ENCODE measurements at regions not wholly inside any gene's neighbourhood (a gene's known extent, or its start where the extent isn't known, plus 50 kb on each side); places are given as distances from the start of the nearest gene placed in this dataset.

DNA sequence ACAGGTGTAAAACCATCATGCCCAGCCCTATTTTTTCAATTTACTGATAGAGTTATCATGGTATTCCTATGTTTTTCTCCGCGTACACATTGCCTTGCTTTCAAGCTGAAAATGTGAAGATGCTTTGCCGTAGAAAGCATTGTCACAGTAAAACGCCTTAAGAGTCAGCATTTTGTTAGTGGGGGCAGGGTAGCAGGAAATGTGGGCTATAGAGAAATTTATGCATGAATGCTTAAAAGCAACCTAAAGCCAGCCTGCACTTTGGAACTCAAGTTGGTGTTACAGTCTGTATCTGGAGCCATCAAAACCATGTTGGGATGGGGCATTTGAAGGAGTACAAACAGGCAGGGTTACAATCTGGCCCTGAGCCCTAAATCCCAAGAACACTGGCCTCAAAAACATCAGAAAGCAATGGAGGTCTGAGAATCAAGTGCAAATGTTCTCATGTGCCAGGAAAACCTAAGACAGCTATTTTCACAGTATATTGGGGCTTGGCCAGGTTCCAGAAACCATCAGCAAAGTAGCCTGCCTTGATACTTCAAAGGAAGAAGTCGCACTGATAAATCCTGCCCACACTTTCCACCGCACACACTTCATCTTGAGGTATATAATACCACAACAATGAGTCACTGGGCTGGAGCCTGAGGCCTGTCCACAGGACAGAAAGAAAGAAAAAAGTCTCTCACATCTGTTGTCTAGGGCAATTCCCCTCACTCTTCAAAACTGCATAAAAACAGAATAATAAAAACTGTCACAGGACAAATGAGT is 313.8 kb downstream of the ENC1 start:
- H2AFZ ChIP-seq (ENCODE audit: low read depth, low read length), result no peak overlapping the region
- no peak overlapping the region for H3K4me2 ChIP-seq (ENCODE audit: low read length)
- no peaks in the 10 kb centered on the region for H3F3A ChIP-seq (ENCODE audit: insufficient read depth, low read length, poor library complexity, severe bottlenecking)
- H3K9me3 ChIP-seq (ENCODE audit: low read length), result no peaks in the 10 kb centered on the region
- H3K79me2 ChIP-seq (replicated peaks; ENCODE audit: insufficient read depth, low read length), result no peaks in the 10 kb centered on the region
- TF ChIP-seq, protein P1, sequence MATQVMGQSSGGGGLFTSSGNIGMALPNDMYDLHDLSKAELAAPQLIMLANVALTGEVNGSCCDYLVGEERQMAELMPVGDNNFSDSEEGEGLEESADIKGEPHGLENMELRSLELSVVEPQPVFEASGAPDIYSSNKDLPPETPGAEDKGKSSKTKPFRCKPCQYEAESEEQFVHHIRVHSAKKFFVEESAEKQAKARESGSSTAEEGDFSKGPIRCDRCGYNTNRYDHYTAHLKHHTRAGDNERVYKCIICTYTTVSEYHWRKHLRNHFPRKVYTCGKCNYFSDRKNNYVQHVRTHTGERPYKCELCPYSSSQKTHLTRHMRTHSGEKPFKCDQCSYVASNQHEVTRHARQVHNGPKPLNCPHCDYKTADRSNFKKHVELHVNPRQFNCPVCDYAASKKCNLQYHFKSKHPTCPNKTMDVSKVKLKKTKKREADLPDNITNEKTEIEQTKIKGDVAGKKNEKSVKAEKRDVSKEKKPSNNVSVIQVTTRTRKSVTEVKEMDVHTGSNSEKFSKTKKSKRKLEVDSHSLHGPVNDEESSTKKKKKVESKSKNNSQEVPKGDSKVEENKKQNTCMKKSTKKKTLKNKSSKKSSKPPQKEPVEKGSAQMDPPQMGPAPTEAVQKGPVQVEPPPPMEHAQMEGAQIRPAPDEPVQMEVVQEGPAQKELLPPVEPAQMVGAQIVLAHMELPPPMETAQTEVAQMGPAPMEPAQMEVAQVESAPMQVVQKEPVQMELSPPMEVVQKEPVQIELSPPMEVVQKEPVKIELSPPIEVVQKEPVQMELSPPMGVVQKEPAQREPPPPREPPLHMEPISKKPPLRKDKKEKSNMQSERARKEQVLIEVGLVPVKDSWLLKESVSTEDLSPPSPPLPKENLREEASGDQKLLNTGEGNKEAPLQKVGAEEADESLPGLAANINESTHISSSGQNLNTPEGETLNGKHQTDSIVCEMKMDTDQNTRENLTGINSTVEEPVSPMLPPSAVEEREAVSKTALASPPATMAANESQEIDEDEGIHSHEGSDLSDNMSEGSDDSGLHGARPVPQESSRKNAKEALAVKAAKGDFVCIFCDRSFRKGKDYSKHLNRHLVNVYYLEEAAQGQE (IDR thresholded peaks at IDR 0.05; ENCODE audit: borderline replicate concordance), result no peak
- TF ChIP-seq EZH2 (IDR thresholded peaks at IDR 0.05; ENCODE audit: borderline replicate concordance, insufficient read depth, low read length, poor library complexity, severe bottlenecking), result no peak
- TF ChIP-seq, protein P2, sequence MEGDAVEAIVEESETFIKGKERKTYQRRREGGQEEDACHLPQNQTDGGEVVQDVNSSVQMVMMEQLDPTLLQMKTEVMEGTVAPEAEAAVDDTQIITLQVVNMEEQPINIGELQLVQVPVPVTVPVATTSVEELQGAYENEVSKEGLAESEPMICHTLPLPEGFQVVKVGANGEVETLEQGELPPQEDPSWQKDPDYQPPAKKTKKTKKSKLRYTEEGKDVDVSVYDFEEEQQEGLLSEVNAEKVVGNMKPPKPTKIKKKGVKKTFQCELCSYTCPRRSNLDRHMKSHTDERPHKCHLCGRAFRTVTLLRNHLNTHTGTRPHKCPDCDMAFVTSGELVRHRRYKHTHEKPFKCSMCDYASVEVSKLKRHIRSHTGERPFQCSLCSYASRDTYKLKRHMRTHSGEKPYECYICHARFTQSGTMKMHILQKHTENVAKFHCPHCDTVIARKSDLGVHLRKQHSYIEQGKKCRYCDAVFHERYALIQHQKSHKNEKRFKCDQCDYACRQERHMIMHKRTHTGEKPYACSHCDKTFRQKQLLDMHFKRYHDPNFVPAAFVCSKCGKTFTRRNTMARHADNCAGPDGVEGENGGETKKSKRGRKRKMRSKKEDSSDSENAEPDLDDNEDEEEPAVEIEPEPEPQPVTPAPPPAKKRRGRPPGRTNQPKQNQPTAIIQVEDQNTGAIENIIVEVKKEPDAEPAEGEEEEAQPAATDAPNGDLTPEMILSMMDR (IDR thresholded peaks at IDR 0.05; ENCODE audit: poor library complexity, severe bottlenecking), result no peak
- TF ChIP-seq TAF1 (IDR thresholded peaks at IDR 0.05; ENCODE audit: low read depth), result no peak
- H4K20me1 ChIP-seq (ENCODE audit: insufficient read depth), result no peaks in the 10 kb centered on the region
- no peak overlapping the region for H3K4me3 ChIP-seq (ENCODE audit: low read length)
- H3K27me3 ChIP-seq (ENCODE audit: insufficient read depth, low read depth, low read length), result no peaks in the 10 kb centered on the region
- H3K36me3 ChIP-seq (ENCODE audit: insufficient read depth, low read length), result no peaks in the 10 kb centered on the region
- H3K27ac ChIP-seq (ENCODE audit: low read length), result no peak overlapping the region
- no peak overlapping the region for H3K9ac ChIP-seq (ENCODE audit: low read length)
- no peaks in the 10 kb centered on the region for H3K9me2 ChIP-seq (ENCODE audit: insufficient read depth, low read length)

- H3K27ac ChIP-seq (ENCODE audit: low read length), result no peak overlapping the region
- H4K20me1 ChIP-seq (ENCODE audit: insufficient read depth), result no peaks in the 10 kb centered on the region
- H3K9me3 ChIP-seq (ENCODE audit: low read length), result no peaks in the 10 kb centered on the region
- no peaks in the 10 kb centered on the region for H3K36me3 ChIP-seq (ENCODE audit: insufficient read depth, low read length)
- no peak overlapping the region for H3K9ac ChIP-seq (ENCODE audit: low read length)
- H3K27me3 ChIP-seq (ENCODE audit: insufficient read depth, low read depth, low read length), result no peaks in the 10 kb centered on the region
- TF ChIP-seq, protein P1 (IDR thresholded peaks at IDR 0.05; ENCODE audit: borderline replicate concordance), result no peak
- TF ChIP-seq RAD21 (conservative IDR thresholded peaks at IDR 0.05) (no peak), POLR2AphosphoS5 (IDR thresholded peaks at IDR 0.05) (no peak), MXI1 (conservative IDR thresholded peaks at IDR 0.05; ENCODE audit: poor library complexity, severe bottlenecking) (no peak), SMC3 (conservative IDR thresholded peaks at IDR 0.05; ENCODE audit: poor library complexity) (no peak), TAF1 (IDR thresholded peaks at IDR 0.05; ENCODE audit: low read depth) (no peak), EZH2 (IDR thresholded peaks at IDR 0.05; ENCODE audit: borderline replicate concordance, insufficient read depth, low read length, poor library complexity, severe bottlenecking) (no peak), EP300 (conservative IDR thresholded peaks at IDR 0.05; ENCODE audit: poor library complexity, severe bottlenecking) (no peak)
- TF ChIP-seq, protein P2 (IDR thresholded peaks at IDR 0.05; ENCODE audit: poor library complexity, severe bottlenecking), result no peak
- no peaks in the 10 kb centered on the region for H3K79me2 ChIP-seq (replicated peaks; ENCODE audit: insufficient read depth, low read length)
- no peak overlapping the region for H2AFZ ChIP-seq (ENCODE audit: low read depth, low read length)
- H3K9me2 ChIP-seq (ENCODE audit: insufficient read depth, low read length), result no peaks in the 10 kb centered on the region
- H3K4me2 ChIP-seq (ENCODE audit: low read length), result no peak overlapping the region
- no peaks in the 10 kb centered on the region for H3F3A ChIP-seq (ENCODE audit: insufficient read depth, low read length, poor library complexity, severe bottlenecking)
- H3K4me3 ChIP-seq (ENCODE audit: low read length), result no peak overlapping the region
These were observed 314.7 kb downstream of the ENC1 start for GRCh38 chr5:74325866-74326265.
